HG02943 (cell line): ENCODE measurements at regions not wholly inside any gene's neighbourhood (a gene's known extent, or its start where the extent isn't known, plus 50 kb on each side); places are given as distances from the start of the nearest gene placed in this dataset.

Experiments used
- ATAC-seq: cut with Tn5 transposase; IDR thresholded peaks from one replicate; pipeline ENCODE4 v1.9.1; 2021; ENCODE audit warnings: mild to moderate bottlenecking, low read depth, moderate library complexity; ENCODE audit not compliant: unreplicated experiment

GRCh38 chr6:21802175-21802822 lies 208.7 kb downstream of the SOX4 start:
- ATAC-seq: no peak

GRCh38 chr6:21804941-21805610 lies 211.5 kb downstream of the SOX4 start:
- ATAC-seq: no peak

GRCh38 chr6:21807299-21808044 lies 213.9 kb downstream of the SOX4 start:
- no peak for ATAC-seq

- no peak for ATAC-seq
Observed at GRCh38 chr6:21808045-21808470, 214.5 kb downstream of the SOX4 start.

GRCh38 chr6:21808551-21809242 lies 215.1 kb downstream of the SOX4 start:
- ATAC-seq: no peak

- ATAC-seq: no peak
Observed at GRCh38 chr6:21811484-21811883, 217.9 kb downstream of the SOX4 start.

- ATAC-seq: no peak
Observed at GRCh38 chr6:21816231-21816630, 222.7 kb downstream of the SOX4 start.

GRCh38 chr6:21820442-21820841 lies 226.9 kb downstream of the SOX4 start:
- ATAC-seq: no peak

GRCh38 chr6:21823371-21823770 lies 229.8 kb downstream of the SOX4 start:
- no peak for ATAC-seq

GRCh38 chr6:21824431-21825177 lies 231.1 kb downstream of the SOX4 start:
- ATAC-seq: no peak

- no peak for ATAC-seq
Observed at GRCh38 chr6:21826023-21826422, 232.5 kb downstream of the SOX4 start.

- no peak for ATAC-seq
Observed at GRCh38 chr6:21826904-21827303, 233.4 kb downstream of the SOX4 start.

- no peak for ATAC-seq
Observed at GRCh38 chr6:21827425-21828202, 234.1 kb downstream of the SOX4 start.

- ATAC-seq: no peak
Observed at GRCh38 chr6:21828704-21829103, 235.2 kb downstream of the SOX4 start.

- ATAC-seq: no peak
Observed at GRCh38 chr6:21829126-21829525, 235.6 kb downstream of the SOX4 start.

- ATAC-seq: no peak
Observed at GRCh38 chr6:21831521-21832291, 238.2 kb downstream of the SOX4 start.

- no peak for ATAC-seq
Observed at GRCh38 chr6:21836277-21836676, 242.7 kb downstream of the SOX4 start.

- ATAC-seq: no peak
Observed at GRCh38 chr6:21836772-21837425, 243.3 kb downstream of the SOX4 start.
